ENCODE measurements at regions not wholly inside any gene's neighbourhood (a gene's known extent, or its start where the extent isn't known, plus 50 kb on each side); places are given as distances from the start of the nearest gene placed in this dataset.
"Not testable (repeated sequence)": the region's sequence is repeated elsewhere in the genome, so short reads cannot be mapped to it uniquely, and the experiment has no call there.

- Histone ChIP-seq H3K9me3 (no peaks in the 10 kb centered on the region), H3K36me3 (ENCODE audit: low read depth) (no peaks in the 10 kb centered on the region), H3K4me3 (no peak overlapping the region), H3K4me1 (ENCODE audit: low read depth) (no peaks in the 10 kb centered on the region)
- ATAC-seq, result no peak
- intact Hi-C loops (cut with DNase I, micrococcal nuclease), result no loop called here
- TF ChIP-seq CTCF (IDR thresholded peaks at IDR 0.05), result no peak
- DNase-seq, result peak in 1 of 3 donors; percentile 42
Observed at GRCh38 chr9:38488156-38488698, 64.0 kb upstream of the IGFBPL1 start.

- H3K4me1 ChIP-seq (ENCODE audit: low read depth); H3K4me3 ChIP-seq; H3K36me3 ChIP-seq (ENCODE audit: low read depth); intact Hi-C loops (cut with DNase I, micrococcal nuclease); DNase-seq; H3K9me3 ChIP-seq; ATAC-seq: not testable (repeated sequence)
Observed at GRCh38 chr9:38487418-38488155, 63.3 kb upstream of the IGFBPL1 start.

- no peak for TF ChIP-seq CTCF (IDR thresholded peaks at IDR 0.05)
- intact Hi-C loops (cut with DNase I, micrococcal nuclease), result no loop called here
- Histone ChIP-seq H3K9me3 (no peaks in the 10 kb centered on the region), H3K4me3 (no peak overlapping the region), H3K4me1 (ENCODE audit: low read depth) (no peaks in the 10 kb centered on the region), H3K36me3 (ENCODE audit: low read depth) (no peaks in the 10 kb centered on the region)
- ATAC-seq (no peak), DNase-seq (no peak)
Observed at GRCh38 chr9:38486837-38487236, 62.6 kb upstream of the IGFBPL1 start.

- DNase-seq, result no peak
- no peak for TF ChIP-seq CTCF (IDR thresholded peaks at IDR 0.05)
- Histone ChIP-seq H3K36me3 (ENCODE audit: low read depth) (no peaks in the 10 kb centered on the region), H3K4me1 (ENCODE audit: low read depth) (no peaks in the 10 kb centered on the region), H3K9me3 (no peaks in the 10 kb centered on the region), H3K4me3 (no peak overlapping the region)
- intact Hi-C loops (cut with DNase I, micrococcal nuclease), result no loop called here
- no peak for ATAC-seq
Observed at GRCh38 chr9:38486056-38486615, 61.9 kb upstream of the IGFBPL1 start.

- H3K36me3 ChIP-seq (ENCODE audit: low read depth); ATAC-seq; H3K4me1 ChIP-seq (ENCODE audit: low read depth); H3K9me3 ChIP-seq; DNase-seq; H3K4me3 ChIP-seq; intact Hi-C loops (cut with DNase I, micrococcal nuclease): not testable (repeated sequence)
Observed at GRCh38 chr9:38484076-38484665, 59.9 kb upstream of the IGFBPL1 start.

GRCh38 chr9:38482918-38483592, 58.8 kb upstream of the IGFBPL1 start:
- DNase-seq (no peak), ATAC-seq (no peak)
- H3K4me3 ChIP-seq, result no peak overlapping the region
- no peak for TF ChIP-seq CTCF (IDR thresholded peaks at IDR 0.05)
- H3K9me3 ChIP-seq, result no peaks in the 10 kb centered on the region
- H3K36me3 ChIP-seq (ENCODE audit: low read depth), result no peaks in the 10 kb centered on the region
- no peaks in the 10 kb centered on the region for H3K4me1 ChIP-seq (ENCODE audit: low read depth)
- intact Hi-C loops (cut with DNase I, micrococcal nuclease), result no loop called here
